ENCODE measurements at regions not wholly inside any gene's neighbourhood (a gene's known extent, or its start where the extent isn't known, plus 50 kb on each side); places are given as distances from the start of the nearest gene placed in this dataset.

DNA sequence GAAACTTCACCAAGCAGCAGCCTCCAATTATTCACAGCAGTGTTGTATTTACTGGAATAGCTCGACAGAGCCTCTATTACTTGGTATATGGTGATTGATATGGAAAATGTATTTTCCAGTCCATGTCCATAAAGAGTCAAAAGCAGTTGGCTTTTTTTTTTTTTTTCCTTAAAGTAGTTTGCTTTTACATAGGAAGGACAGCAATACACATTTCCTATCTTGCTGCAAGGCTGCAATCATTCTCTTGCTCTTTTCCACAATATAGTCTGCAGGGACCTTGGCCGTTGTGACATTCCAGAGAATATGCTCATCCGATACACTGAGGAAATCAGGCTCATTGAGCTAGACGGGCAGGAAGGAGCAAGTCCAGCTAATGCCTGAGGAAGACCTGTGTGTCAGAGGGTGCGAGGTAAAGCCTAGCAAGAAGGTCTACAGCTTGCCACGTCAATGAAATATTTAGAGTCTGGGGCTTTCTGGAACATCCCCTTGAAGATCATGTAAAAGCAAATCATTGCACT, 131.1 kb downstream of the ENGASE start:
- TF ChIP-seq, protein P1, sequence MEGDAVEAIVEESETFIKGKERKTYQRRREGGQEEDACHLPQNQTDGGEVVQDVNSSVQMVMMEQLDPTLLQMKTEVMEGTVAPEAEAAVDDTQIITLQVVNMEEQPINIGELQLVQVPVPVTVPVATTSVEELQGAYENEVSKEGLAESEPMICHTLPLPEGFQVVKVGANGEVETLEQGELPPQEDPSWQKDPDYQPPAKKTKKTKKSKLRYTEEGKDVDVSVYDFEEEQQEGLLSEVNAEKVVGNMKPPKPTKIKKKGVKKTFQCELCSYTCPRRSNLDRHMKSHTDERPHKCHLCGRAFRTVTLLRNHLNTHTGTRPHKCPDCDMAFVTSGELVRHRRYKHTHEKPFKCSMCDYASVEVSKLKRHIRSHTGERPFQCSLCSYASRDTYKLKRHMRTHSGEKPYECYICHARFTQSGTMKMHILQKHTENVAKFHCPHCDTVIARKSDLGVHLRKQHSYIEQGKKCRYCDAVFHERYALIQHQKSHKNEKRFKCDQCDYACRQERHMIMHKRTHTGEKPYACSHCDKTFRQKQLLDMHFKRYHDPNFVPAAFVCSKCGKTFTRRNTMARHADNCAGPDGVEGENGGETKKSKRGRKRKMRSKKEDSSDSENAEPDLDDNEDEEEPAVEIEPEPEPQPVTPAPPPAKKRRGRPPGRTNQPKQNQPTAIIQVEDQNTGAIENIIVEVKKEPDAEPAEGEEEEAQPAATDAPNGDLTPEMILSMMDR (IDR thresholded peaks at IDR 0.05 in 2 of 3, conservative IDR thresholded peaks at IDR 0.05 in 1 of 3; ENCODE audit: borderline replicate concordance in 1 of 3, insufficient read depth in 1 of 3, low read depth in 2 of 3, low read length in 2 of 3): no peak
- TF ChIP-seq POLR2A (IDR thresholded peaks at IDR 0.05; ENCODE audit: borderline replicate concordance, extremely low read depth, insufficient read depth, insufficient read length): no peak
- TF ChIP-seq, protein P2, sequence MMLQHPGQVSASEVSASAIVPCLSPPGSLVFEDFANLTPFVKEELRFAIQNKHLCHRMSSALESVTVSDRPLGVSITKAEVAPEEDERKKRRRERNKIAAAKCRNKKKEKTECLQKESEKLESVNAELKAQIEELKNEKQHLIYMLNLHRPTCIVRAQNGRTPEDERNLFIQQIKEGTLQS (IDR thresholded peaks at IDR 0.05): no peak
- TF ChIP-seq POLR2AphosphoS5 (IDR thresholded peaks at IDR 0.05; ENCODE audit: low read depth, low read length): no peak
- TF ChIP-seq EZH2 (IDR thresholded peaks at IDR 0.05): no peak
- no peak for TF ChIP-seq SIN3A (IDR thresholded peaks at IDR 0.05; ENCODE audit: low read depth)
